HG03135 (cell line): ENCODE measurements at regions not wholly inside any gene's neighbourhood (a gene's known extent, or its start where the extent isn't known, plus 50 kb on each side); places are given as distances from the start of the nearest gene placed in this dataset.

Source experiments
- ATAC-seq: cut with Tn5 transposase; IDR thresholded peaks from one replicate; pipeline ENCODE4 v1.9.1; 2021; ENCODE audit warnings: mild to moderate bottlenecking, moderate library complexity; ENCODE audit not compliant: unreplicated experiment

DNA sequence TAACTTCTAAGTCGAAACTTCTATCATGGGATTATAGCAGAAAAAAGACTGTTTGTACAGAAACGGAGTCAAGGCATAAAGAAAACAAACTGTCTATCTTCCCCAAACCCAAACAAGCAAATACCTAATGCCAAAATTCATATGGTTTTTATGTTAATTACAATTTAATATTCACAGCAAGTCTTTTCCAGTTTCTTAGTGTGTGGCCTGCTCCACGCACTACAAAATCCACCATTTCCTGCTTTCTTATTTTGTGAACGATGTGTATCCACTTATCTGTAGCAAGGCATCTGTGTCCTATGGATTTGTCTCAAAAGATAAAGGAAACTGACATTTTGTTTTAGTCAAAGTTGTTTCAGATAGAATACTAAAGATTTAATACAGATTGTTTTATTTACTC lies 588.0 kb upstream of the CCDC54 start:
- ATAC-seq = no peak

DNA sequence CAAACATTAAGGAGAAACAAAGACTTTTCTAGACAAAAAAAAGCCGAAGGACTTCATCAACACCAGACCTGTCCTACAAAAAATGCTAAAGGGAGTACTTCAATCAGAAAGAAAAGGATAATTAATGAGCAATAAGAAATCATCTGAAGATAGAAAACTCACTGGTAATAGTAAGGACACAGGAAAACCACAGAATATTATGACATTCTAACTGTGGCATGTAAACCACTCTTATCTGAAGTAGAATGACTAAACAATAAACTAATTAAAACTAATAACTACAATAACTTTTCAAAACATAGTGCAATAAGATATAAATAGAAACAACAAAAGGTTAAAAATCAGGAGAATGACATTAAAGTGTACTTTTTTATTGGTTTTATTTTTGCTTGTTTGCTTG lies 584.5 kb upstream of the CCDC54 start:
- no peak for ATAC-seq

DNA sequence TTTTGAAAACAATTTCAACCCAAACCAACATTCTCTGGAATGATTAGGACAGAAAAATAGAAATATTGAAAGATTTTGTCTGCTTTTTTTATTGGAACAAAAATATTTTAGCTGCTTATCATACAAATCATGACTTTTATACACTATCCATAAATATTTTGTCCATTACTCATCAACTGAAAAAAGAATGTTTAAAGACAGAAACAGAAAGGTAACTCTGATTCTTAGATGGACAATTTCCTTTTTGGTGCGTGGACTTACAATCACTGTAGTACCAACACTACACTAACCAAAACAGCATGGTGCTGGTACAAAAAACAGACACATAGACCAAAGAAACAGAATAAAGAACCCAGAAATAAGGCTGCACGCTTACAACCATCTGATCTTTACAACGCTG lies 582.8 kb upstream of the CCDC54 start:
- no peak for ATAC-seq

DNA sequence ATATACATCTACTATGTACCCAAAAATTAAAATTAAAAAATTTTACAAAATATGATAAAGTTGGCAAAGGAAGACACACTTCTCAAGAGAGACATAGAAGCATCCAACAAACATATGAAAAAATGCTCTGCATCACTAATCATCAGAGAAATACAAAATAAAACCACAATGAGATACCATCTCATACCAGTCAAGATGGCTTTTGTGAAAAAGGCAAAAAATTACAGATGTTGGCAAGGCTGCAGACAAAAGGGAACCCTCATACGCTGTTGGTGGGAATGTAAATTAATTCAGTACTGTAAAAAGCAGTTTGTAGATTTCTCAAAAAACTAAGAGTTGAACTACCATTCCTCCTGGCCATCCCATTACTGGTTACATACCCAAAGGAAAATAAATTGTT lies 581.7 kb upstream of the CCDC54 start:
- ATAC-seq = no peak

DNA sequence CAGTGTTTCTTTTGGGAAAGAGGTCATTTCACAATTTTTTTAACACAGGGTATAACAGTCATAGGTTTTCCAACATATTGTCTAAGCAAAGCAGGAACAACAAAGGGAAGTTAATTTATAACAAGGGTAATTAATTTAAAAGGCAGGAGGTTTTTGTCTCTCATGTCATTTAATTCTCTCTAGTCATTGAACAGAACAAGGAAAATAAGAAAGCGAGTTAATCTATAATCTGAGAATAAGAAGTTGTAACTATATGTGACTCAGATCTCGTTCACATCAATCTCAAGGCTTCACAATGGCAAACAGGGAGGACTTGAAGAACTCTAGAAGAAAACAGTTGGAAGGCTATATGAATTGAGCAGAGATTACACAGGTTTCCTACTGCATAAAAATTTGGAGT lies 579.8 kb upstream of the CCDC54 start:
- ATAC-seq = no peak

DNA sequence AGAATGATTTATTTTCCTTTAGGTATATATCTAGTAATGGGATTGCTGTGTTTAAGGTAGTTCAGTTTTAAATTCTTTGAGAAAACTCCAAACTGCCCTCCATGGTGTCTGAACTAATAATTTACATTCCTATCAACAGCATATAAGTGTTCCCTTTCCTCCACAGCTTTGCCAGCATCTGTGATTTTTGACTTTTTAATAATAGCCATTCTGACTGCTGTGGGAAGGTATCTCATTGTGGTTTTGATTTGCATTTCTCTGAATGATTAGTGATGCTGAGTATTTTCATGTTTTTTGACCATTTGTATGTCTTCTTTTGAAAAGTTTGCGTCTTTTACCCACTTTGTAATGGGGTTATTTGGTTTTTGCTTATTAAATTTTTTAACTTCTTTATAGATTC lies 571.6 kb upstream of the CCDC54 start:
- no peak for ATAC-seq

DNA sequence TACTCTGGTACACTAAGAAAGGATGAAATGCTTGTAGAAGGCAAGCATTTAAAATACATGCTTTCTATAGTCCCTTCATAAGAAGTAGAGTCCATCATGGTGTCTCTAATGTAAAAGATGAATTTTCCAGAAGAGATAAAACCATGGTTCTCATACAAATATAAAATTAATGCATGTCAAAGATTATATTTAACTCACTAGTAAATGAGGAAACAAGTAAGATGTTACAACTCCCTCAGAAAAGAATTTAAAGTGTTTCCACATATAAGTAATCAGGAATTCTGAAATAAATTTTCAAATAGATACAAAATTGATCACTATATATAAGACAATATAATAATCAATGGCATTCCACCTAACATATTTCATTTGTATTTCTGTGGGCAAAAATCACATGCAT lies 570.3 kb upstream of the CCDC54 start:
- ATAC-seq = no peak

DNA sequence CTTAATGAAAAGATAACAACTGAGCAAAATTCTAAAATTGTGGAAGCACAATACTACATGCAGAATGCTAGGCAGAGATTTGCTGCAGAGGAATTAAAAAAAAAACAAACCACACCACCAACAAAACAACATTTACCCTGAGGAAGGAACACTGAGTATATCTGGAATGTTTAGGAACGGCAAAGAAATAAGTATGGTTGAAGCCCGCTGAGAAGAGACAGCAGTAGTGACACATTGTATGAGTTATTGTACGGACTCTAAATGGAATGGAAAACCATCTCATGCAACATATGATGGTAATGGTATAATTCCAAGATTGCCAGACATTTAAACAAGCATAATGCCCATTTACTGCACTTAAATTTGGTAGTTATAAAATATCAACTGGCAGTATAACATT lies 568.2 kb upstream of the CCDC54 start:
- ATAC-seq = no peak

DNA sequence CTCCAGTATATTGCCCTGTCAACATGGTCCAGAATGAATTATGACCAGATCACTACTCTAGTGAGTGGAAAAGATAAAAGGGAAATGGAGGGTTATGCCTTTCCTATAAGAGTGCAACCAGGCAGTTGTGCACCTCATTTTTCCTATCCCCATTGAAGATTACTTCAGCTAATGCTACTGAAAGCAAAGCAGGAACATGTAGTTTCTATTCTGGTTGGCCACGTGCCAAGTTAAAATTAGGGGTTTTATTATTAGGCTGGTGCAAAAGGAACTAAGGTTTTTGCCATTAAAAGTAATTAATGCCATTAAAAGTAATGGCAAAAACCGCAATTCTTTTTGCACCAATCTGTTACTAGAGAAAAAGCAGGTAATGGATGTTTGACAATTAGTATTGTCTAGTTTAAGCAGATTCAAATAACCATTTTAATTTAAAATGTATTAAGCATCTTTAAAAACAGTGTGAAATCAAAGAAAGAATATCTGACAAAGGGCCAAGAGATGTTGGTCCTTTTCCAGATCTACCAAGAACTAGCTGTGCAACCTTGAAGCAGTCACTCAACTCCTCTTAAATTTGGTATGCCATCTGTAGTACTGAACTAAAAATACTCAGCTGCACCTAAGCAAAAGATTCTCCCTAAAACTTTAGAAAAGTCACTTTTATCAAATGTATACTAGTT lies 567.5 kb upstream of the CCDC54 start:
- no peak for ATAC-seq

DNA sequence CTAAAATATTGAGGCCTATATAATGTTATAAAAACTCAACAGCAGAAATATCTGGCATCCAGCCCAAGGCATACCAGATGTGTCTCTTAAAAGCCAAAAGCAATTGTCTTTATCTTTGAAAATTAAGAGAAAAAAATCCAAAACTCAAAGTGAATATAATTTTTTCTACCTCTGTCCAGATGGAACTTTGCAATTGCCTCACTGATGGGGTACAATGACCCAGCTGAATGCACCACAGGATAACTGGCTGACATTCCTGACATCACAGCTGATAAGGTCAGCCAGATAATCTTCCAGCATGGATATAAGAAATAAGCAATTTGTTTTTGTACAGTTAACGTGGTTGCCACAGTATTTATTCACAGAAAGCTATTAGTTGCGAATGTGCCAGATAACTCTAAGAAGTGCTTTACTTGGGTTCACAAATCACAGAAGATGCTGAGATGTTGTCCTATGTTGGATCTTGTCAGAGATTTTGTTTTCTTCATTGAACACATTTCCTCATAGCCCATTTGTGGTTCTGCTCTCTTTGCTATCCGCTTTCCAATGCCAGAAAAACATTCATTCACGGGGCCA lies 566.9 kb upstream of the CCDC54 start:
- no peak for ATAC-seq

DNA sequence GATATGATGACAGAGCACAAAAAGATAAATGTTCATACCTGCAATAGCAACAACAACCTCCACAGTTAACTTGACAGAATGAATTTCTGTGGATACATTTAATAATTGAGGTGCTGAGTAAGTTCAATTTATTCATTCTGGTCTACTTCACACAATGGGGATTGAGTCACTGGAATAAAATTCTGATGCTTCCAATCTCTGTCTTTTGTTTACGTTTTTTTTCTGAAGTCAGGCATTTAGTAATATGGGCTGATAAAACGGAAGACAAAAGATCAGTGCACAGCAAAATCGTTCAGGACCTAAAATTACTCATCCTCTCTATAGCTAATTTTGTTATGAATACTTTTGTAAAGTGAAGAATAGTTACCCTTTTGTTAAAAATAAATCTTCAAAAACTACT lies 565.9 kb upstream of the CCDC54 start:
- ATAC-seq = no peak

DNA sequence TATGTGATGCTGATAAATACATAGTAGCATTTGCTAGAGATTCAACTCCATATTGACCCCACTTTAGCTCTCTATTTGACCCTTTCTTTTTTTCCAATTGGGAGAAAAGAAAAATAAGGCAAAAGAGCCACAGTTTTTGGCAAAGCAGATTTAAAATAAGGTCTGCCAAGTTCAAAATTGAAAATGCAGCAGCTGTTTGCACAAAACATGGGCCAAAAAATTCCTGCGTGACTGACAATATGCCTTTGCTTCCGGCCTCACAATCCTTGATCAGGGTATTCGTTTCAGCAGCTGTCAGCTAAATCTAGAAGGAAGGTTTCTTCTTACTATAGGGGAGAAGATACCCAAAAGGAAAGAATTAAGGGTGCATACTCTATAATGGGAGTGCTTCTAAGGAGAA lies 563.5 kb upstream of the CCDC54 start:
- no peak for ATAC-seq

DNA sequence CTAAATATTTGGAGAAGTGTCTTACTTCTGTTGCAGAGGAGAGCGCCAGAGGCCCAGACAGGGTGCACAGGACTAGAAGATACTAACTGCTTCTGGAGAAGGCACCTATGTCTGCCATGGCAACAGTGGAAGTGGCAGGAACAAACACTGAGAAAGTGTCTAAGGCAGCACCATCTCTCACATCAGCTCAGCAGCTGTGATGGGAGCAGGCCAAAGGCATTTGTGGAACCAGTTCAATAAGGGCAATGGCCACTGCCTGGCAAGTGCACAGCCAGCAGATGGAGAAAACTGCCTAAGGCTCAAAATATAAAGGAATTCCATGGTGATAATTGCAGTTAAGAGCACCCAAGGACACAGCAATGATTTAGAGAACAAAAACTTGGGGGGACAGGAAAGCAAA lies 563.0 kb upstream of the CCDC54 start:
- no peak for ATAC-seq

DNA sequence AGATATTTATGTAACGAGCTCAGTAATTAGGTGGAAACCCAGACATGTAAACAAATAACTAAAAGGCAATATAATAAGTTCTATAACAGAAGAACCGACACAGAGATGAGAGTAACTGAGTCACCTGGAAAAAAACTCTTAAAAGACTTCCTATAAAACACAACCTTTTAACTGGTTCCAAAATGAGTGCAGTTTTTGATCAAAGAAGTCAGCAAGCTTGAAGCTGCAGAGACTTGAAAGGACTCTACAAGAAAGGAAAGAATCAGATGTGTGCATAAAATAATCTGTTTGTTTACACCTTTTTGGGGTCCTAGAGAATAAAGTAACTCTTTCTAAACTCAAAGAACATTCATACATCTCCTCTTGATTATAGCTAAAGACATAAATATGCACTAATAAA lies 560.4 kb upstream of the CCDC54 start:
- no peak for ATAC-seq

DNA sequence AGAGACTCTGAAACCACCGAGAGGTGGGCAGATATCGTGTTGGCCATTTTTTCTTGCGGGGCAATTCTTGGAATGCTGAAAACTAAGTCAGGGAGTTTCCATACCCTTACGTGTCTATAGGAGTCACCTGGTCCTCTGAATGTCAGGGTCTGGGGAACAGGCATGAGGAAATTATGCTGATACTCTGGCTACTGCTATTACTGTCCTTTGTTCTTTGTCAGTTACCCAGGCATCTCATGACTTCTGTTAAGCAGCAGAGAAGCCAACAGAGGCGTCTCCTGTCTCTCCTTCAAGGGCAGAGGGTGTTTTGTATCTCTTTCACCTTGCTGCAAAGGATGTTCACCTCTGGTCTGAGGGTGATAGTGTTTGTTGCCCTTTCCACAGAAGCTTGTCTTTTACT lies 559.5 kb upstream of the CCDC54 start:
- no peak for ATAC-seq

DNA sequence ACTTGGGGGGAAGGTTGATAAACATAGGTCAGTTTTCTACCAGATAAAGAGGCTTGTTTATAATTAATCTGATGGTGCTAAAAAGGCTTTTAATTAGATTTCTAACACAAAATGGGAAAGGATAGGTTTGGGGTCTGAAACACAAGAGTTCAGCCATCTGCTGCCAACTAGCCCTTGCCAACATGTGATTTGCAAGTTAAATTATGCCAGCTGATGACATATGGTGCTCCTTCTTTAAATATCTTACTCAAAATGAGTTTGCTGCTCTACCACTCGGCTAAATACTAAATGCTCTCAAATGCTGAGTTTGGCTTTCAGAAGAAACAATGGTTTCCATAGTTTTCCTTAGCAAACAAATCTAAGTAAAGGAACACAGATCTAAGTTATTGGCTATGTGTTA lies 557.8 kb upstream of the CCDC54 start:
- ATAC-seq = no peak

DNA sequence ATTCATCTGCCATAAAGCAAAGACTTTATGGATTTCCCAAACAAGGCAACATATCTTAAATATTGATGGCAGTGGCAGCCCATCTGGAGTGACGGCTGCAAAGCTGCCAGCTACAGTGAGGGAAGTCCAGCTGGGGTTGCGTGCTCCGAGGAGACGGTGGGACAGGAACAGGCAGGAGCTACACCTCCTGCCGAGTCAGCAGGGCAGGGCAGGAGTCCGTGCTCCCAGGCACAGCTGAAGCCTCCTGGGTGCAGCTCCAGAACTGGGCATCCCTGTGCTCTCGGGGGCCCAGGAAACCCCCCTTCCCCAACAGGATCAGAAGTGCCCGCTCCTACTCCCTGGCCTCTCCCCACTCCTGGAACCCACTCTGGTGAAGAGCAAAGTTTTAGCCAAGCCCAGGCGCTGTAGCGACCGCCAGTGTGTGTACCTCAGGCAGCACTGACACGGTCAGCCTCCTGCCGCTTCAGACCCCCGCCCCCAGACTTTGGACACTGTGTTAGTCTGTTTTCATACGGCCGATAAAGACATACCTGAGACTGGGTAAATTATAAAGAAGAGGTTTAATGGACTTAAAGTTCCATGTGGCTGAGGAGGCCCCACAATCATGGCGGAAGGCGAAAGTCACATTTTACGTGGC lies 556.4 kb upstream of the CCDC54 start:
- ATAC-seq = no peak

DNA sequence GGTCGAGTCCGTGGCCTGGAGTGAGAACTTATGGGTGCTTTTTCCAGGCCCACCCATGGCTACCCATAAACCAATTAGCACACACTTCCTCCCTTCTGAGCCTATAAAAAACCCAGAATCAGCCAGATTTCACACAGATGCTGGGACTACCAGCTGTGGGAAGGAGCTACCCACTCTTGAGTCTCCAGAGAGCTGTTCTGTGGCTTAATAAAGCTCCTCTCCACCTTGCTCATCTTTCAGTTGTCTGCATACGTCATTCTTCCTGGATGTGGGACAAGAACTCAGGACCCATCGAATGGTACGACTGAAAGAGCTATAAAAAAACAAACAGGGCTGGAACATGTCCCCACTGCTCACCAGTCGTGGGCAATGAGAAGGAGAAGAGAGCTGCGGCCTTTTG lies 555.4 kb upstream of the CCDC54 start:
- ATAC-seq = no peak

DNA sequence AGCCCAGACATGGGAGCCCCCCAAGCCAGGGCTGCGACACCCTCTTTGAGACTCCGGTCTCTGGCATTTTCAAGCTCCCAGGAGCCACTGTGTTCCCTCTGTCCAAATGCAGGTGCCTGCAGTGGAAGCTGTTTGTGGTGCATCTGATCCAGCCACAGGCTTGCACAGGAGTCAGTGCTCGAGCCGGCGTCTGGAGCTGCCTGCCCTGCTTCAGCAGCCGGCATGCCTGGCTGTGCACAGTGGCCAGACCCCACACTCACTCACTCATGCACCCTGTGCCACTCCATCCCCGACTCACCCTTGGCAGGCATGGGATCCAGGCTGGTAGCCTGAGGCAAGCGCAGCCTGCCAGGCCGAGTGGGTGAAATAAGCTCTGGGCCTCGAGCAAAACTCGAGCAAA lies 555.0 kb upstream of the CCDC54 start:
- no peak for ATAC-seq

DNA sequence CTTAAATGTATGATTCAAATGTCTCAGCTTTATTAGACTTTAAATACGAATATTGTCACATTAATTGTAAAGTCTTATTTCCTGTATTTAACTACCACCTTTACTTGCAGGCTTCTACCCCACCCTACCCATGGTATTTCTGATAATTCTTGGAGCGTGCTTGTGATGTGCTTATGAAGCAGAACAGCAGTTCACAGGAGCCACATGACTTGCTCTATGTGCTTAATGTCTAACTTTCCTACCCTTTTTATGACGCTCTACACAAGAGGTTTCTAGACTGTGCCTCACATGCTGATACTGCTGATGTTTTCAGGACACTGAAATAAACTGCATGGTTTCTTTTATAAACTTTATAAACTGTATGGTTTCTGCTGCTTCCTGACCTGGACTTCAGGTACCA lies 553.5 kb upstream of the CCDC54 start:
- ATAC-seq = no peak

DNA sequence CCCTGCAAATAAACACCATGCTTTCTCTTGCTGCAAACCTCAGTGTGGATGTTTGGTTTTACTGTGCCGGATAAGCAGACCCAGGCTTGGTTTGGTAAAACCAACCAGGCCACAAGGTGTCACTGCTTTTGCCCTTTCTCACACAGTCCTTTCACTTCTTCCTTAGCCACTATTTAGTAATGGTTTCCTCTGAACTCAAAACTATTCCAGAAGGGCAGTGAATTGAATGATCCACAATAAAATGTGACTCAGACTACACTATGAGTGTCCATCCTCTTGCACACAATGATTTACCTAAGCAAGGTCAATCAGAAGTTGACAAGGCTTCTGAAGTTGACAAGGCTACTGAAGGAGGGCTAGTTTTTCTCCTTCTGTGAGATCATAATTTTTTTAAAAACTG lies 552.4 kb upstream of the CCDC54 start:
- no peak for ATAC-seq

DNA sequence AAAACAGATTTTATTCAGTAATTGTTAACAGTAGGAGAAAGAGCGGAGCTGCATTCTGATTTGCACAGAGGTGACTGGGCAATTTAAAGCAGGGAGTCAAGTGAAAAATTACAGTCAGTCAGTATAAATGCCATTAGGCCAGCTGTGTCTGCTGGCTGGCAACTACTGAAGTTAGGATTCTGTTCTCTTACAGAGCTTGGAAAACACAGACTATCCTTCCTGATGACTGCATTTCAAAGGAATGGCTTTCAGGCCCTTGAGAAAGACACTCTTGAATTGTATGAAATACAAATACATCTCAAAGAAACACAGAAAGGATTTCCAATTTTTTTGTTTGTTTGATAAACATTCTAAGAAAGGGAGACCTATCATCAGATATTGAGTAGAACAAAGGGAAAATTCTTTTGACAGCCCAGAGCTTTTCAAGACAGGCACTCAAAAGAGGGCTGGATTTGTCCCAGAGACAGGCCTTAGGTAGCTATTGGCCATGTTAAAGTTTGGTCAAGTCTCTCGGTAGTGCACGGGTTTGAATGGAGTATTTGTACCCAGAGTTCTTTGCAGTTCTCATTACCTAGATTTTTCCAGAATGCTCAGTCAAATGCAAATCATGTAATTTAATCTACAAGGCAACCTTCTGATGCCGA lies 551.2 kb upstream of the CCDC54 start:
- no peak for ATAC-seq
